Stomach smooth muscle (tissue), 2 donors: ENCODE measurements at regions not wholly inside any gene's neighbourhood (a gene's known extent, or its start where the extent isn't known, plus 50 kb on each side); places are given as distances from the start of the nearest gene placed in this dataset.
A peak's percentile ranks its signal among the peaks of the same experiment; 100 is the strongest.

ENCODE experiments used
- H3K27ac ChIP-seq: one replicate; pipeline ENCODE4 v1.7.0; 2013; ENCODE audit warnings: mild to moderate bottlenecking, low read length, inconsistent platforms
- H3K27me3 ChIP-seq, 2 donors: one replicate each; pipeline ENCODE4 v1.7.0; 2013; ENCODE audit warnings: low read length in 2 of 2; ENCODE audit not compliant: insufficient read depth in 2 of 2, control insufficient read depth in 1 of 2
- H3K36me3 ChIP-seq, 2 donors: one replicate each; pipeline ENCODE4 v1.7.0; 2013; ENCODE audit warnings: low read length in 2 of 2; ENCODE audit not compliant: control insufficient read depth in 2 of 2, insufficient read depth in 2 of 2
- H3K4me1 ChIP-seq: one replicate; pipeline ENCODE4 v1.7.0; 2013; ENCODE audit warnings: low read length; ENCODE audit not compliant: control insufficient read depth, insufficient read depth
- H3K4me3 ChIP-seq, 2 donors: one replicate each; pipeline ENCODE4 v1.7.0; 2013; ENCODE audit warnings: low read length in 2 of 2
- H3K9ac ChIP-seq, 2 donors: one replicate each; pipeline ENCODE4 v1.7.0; 2013; ENCODE audit warnings: low read length in 2 of 2, mild to moderate bottlenecking in 1 of 2
- H3K9me3 ChIP-seq, 2 donors: one replicate each; pipeline ENCODE4 v1.7.0; 2013; ENCODE audit warnings: low read length in 2 of 2; ENCODE audit not compliant: control insufficient read depth in 2 of 2
- donor health status: healthy.
- donor health status: Pancreatic carcinoma.

GRCh38 chr4:138696058-138696457 lies 319.5 kb upstream of the NOCT start:
- no peak overlapping the region for H3K4me3 ChIP-seq
- H3K27ac ChIP-seq = no peak overlapping the region
- no peaks in the 10 kb centered on the region for H3K27me3 ChIP-seq
- H3K36me3 ChIP-seq = no peaks in the 10 kb centered on the region
- no peaks in the 10 kb centered on the region for H3K9me3 ChIP-seq
- H3K4me1 ChIP-seq = no peaks in the 10 kb centered on the region
- H3K9ac ChIP-seq = no peak overlapping the region

- Histone ChIP-seq H3K9me3 (no peaks in the 10 kb centered on the region), H3K27me3 (no peaks in the 10 kb centered on the region), H3K9ac (no peak overlapping the region), H3K36me3 (no peaks in the 10 kb centered on the region), H3K4me1 (no peaks in the 10 kb centered on the region), H3K27ac (no peak overlapping the region), H3K4me3 (no peak overlapping the region)
Observed at GRCh38 chr4:138693526-138693925, 322.1 kb upstream of the NOCT start.

DNA sequence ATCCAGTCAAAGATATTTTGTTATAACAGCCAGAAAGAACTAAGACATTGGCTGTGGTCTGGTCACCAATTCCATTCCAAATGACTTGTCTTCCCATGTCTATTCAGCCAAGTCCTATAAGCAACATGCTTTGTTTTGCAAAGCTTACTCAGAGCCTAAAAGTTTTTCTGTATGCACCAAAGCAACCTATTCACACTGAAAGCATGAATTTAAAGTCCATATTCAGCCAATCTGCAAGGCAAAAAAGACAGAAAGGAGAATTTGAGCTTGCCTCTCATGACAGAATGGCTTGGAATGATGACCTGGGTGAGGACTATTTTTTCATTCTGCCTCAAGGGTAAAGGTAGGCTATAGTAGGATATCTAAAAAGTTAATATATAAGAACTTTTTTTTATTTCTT lies 323.2 kb upstream of the NOCT start:
- Histone ChIP-seq H3K4me3 (no peak overlapping the region), H3K9me3 (no peaks in the 10 kb centered on the region), H3K36me3 (no peaks in the 10 kb centered on the region), H3K9ac (no peak overlapping the region), H3K4me1 (no peaks in the 10 kb centered on the region), H3K27me3 (no peaks in the 10 kb centered on the region), H3K27ac (no peak overlapping the region)

GRCh38 chr4:138689593-138689992 lies 326.0 kb upstream of the NOCT start:
- no peaks in the 10 kb centered on the region for H3K36me3 ChIP-seq

GRCh38 chr4:138689187-138689586 lies 326.4 kb upstream of the NOCT start:
- no peaks in the 10 kb centered on the region for H3K27me3 ChIP-seq
- H3K4me3 ChIP-seq = no peak overlapping the region
- no peaks in the 10 kb centered on the region for H3K9me3 ChIP-seq
- no peaks in the 10 kb centered on the region for H3K36me3 ChIP-seq
- no peak overlapping the region for H3K9ac ChIP-seq
- peaks cover 2% of the 10 kb centered on the region for H3K4me1 ChIP-seq
- no peak overlapping the region for H3K27ac ChIP-seq

More at GRCh38 chr4:138689593-138689992, 326.0 kb upstream of the NOCT start:
- H3K4me3 ChIP-seq = no peak overlapping the region
- H3K27me3 ChIP-seq = no peaks in the 10 kb centered on the region
- H3K9ac ChIP-seq = no peak overlapping the region
- no peaks in the 10 kb centered on the region for H3K9me3 ChIP-seq
- H3K4me1 ChIP-seq = peaks cover 2% of the 10 kb centered on the region
- no peak overlapping the region for H3K27ac ChIP-seq

GRCh38 chr4:138688408-138689085 lies 327.0 kb upstream of the NOCT start:
- Histone ChIP-seq H3K4me1 (peaks cover 2% of the 10 kb centered on the region), H3K27me3 (no peaks in the 10 kb centered on the region), H3K36me3 (no peaks in the 10 kb centered on the region), H3K9ac (no peak overlapping the region), H3K4me3 (no peak overlapping the region), H3K9me3 (no peaks in the 10 kb centered on the region), H3K27ac (no peak overlapping the region)

DNA sequence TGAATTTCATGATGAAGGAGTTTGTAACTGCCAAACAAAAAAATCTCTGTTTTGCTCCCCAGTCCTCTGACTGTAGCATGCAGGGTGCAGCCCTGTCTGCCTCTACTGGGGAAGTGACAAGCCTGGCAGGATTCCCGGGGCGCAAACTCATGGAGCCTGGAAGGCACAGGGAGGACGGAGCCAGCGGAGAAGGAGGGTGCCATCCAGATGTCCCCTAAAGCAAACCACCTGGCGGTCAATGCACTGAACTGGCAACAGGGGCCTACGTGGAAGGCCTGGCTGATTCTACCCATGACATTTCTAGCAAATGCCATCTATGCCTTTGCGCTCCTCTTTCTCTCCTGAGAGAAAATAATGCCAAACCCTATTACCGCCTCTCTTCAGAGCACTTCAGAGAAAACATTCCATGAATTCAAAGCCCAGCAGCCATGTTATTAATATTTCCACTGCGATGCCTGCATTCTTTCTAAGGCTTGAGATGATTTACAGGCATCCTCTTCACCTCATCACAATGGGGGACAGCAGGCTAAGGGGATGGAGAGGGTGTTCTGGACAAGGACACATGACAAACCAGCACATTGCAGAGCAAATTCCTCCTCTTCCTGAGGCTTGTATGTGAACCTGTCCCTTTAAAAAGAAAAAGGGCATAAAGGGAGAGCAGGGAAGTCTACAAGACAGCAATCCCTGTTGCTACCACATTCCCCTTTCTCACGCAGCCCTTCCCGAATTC lies 329.3 kb upstream of the NOCT start:
- H3K9ac ChIP-seq = no peak overlapping the region
- peaks cover 0 to 3% of the 10 kb centered on the region in 2 donors for H3K27me3 ChIP-seq
- no peaks in the 10 kb centered on the region for H3K36me3 ChIP-seq
- peaks cover 2% of the 10 kb centered on the region for H3K4me1 ChIP-seq
- H3K9me3 ChIP-seq = no peaks in the 10 kb centered on the region
- H3K4me3 ChIP-seq = no peak overlapping the region
- no peak overlapping the region for H3K27ac ChIP-seq

GRCh38 chr4:138685316-138685715 lies 330.3 kb upstream of the NOCT start:
- Histone ChIP-seq H3K27me3 (peaks cover 0 to 3% of the 10 kb centered on the region in 2 donors), H3K27ac (no peak overlapping the region), H3K9ac (no peak overlapping the region), H3K36me3 (no peaks in the 10 kb centered on the region), H3K4me1 (peaks cover 2% of the 10 kb centered on the region), H3K9me3 (no peaks in the 10 kb centered on the region), H3K4me3 (peak overlapping the region in 1 of 2 donors; percentile 1)

DNA sequence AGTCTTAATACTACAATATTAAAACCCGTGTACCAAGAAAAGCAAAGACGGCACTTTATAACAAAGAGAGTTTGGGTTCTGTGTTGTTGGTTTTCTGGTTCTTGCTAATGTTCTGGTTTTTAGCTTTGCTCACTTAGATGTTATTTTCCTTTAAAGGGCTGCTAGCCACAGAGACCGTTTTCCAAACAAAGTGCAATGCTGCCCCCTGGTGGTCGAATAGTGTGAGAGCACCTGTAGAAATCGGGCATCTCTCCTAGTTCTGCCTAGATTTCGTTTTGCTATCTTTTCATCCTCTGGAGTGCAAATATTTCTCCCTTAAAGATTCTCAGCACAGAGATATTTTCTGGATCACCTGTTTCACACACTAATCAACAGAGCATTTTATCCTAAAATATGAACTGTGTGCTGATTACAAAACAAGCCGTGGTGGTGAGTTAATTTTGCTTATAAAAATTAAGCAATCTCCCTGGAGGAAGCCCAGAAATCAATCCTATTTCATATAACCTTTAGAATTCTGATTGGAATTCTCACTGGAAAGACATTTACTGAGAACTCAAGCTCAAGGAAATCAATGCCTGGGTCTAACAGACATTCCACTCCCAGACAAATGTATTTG lies 334.5 kb upstream of the NOCT start:
- Histone ChIP-seq H3K27ac (no peak overlapping the region), H3K9me3 (no peaks in the 10 kb centered on the region), H3K4me1 (no peaks in the 10 kb centered on the region), H3K9ac (no peak overlapping the region), H3K27me3 (peaks cover 0 to 3% of the 10 kb centered on the region in 2 donors), H3K36me3 (no peaks in the 10 kb centered on the region), H3K4me3 (no peak overlapping the region)

DNA sequence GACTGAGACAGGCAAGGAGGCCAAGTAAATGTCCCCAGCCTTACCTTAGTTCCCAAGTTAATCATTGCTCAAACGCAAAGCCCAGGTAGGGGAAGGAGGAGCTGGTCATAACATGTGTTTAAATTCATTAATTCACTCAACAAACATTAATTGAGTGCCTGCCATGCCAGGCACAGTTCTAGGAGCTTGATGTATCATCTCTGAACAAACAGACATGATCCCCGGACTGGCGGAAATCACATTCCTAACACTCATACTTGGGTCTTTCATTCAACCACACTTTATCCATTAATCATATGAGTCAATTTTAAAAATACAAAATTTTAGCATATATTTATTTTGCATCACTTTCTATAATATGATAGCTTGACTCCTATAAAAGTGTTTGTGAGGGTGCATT lies 335.3 kb upstream of the NOCT start:
- H3K27me3 ChIP-seq = peaks cover 0 to 3% of the 10 kb centered on the region in 2 donors
- no peaks in the 10 kb centered on the region for H3K9me3 ChIP-seq
- H3K4me3 ChIP-seq = no peak overlapping the region
- no peak overlapping the region for H3K9ac ChIP-seq
- no peaks in the 10 kb centered on the region for H3K4me1 ChIP-seq
- no peaks in the 10 kb centered on the region for H3K36me3 ChIP-seq
- no peak overlapping the region for H3K27ac ChIP-seq
